Hindlimb muscle (tissue), 1 donor: ENCODE measurements at regions not wholly inside any gene's neighbourhood (a gene's known extent, or its start where the extent isn't known, plus 50 kb on each side); places are given as distances from the start of the nearest gene placed in this dataset.

Source experiments
- DNase-seq: peaks from one replicate; pipeline ENCODE4 v3.0.0-alpha.2; 2013

GRCh38 chr5:7955476-7955875 is 86.5 kb downstream of the MTRR start:
- DNase-seq: no peak

- no peak for DNase-seq
These were observed 88.4 kb downstream of the MTRR start for GRCh38 chr5:7957329-7957728.

GRCh38 chr5:7960142-7960541 is 91.2 kb downstream of the MTRR start:
- DNase-seq: no peak

- DNase-seq: no peak
These were observed 92.6 kb downstream of the MTRR start for GRCh38 chr5:7961540-7961939.

GRCh38 chr5:7970816-7971215 is 101.9 kb downstream of the MTRR start:
- no peak for DNase-seq

- no peak for DNase-seq
These were observed 107.7 kb downstream of the MTRR start for GRCh38 chr5:7976411-7977190.

- no peak for DNase-seq
These were observed 109.2 kb downstream of the MTRR start for GRCh38 chr5:7978114-7978513.

- DNase-seq: no peak
These were observed 110.0 kb downstream of the MTRR start for GRCh38 chr5:7978991-7979390.

- no peak for DNase-seq
These were observed 111.9 kb downstream of the MTRR start for GRCh38 chr5:7980881-7981280.

GRCh38 chr5:7983433-7983832 is 114.5 kb downstream of the MTRR start:
- DNase-seq: no peak

GRCh38 chr5:7991125-7991821 is 122.3 kb downstream of the MTRR start:
- no peak for DNase-seq

GRCh38 chr5:7995688-7996294 is 126.8 kb downstream of the MTRR start:
- DNase-seq: no peak

GRCh38 chr5:8005416-8005815 is 136.5 kb downstream of the MTRR start:
- no peak for DNase-seq

- DNase-seq: no peak
These were observed 143.4 kb downstream of the MTRR start for GRCh38 chr5:8012131-8012977.

GRCh38 chr5:8013948-8014710 is 145.2 kb downstream of the MTRR start:
- DNase-seq: no peak

GRCh38 chr5:8019719-8020218 is 150.8 kb downstream of the MTRR start:
- no peak for DNase-seq

GRCh38 chr5:8020861-8021514 is 152.0 kb downstream of the MTRR start:
- no peak for DNase-seq

GRCh38 chr5:8028243-8028642 is 159.3 kb downstream of the MTRR start:
- DNase-seq: no peak

GRCh38 chr5:8033261-8033660 is 164.3 kb downstream of the MTRR start:
- no peak for DNase-seq

- no peak for DNase-seq
These were observed 165.9 kb downstream of the MTRR start for GRCh38 chr5:8034852-8035251.

- DNase-seq: no peak
These were observed 180.0 kb downstream of the MTRR start for GRCh38 chr5:8048920-8049319.
